GM21390 (cell line): ENCODE measurements at regions not wholly inside any gene's neighbourhood (a gene's known extent, or its start where the extent isn't known, plus 50 kb on each side); places are given as distances from the start of the nearest gene placed in this dataset.

Experiments
- ATAC-seq: cut with Tn5 transposase; IDR thresholded peaks from one replicate; pipeline ENCODE4 v1.9.1; 2021; ENCODE audit not compliant: unreplicated experiment

GRCh38 chr20:40591119-40591518 lies 97.9 kb downstream of the MAFB start:
- no peak for ATAC-seq

- ATAC-seq: no peak
These were observed 99.5 kb downstream of the MAFB start for GRCh38 chr20:40589581-40589980.

GRCh38 chr20:40588891-40589290 lies 100.1 kb downstream of the MAFB start:
- ATAC-seq: no peak

- no peak for ATAC-seq
These were observed 102.0 kb downstream of the MAFB start for GRCh38 chr20:40587038-40587437.

GRCh38 chr20:40584130-40584809 lies 104.8 kb downstream of the MAFB start:
- ATAC-seq: no peak

GRCh38 chr20:40583636-40584035 lies 105.4 kb downstream of the MAFB start:
- ATAC-seq: no peak

- no peak for ATAC-seq
These were observed 105.8 kb downstream of the MAFB start for GRCh38 chr20:40583205-40583604.

- ATAC-seq: no peak
These were observed 106.5 kb downstream of the MAFB start for GRCh38 chr20:40582531-40582930.

GRCh38 chr20:40579701-40580100 lies 109.3 kb downstream of the MAFB start:
- ATAC-seq: no peak

- ATAC-seq: no peak
These were observed 110.1 kb downstream of the MAFB start for GRCh38 chr20:40578961-40579360.

GRCh38 chr20:40575851-40576250 lies 113.2 kb downstream of the MAFB start:
- no peak for ATAC-seq

- no peak for ATAC-seq
These were observed 116.8 kb downstream of the MAFB start for GRCh38 chr20:40572251-40572650.

GRCh38 chr20:40571639-40572038 lies 117.4 kb downstream of the MAFB start:
- no peak for ATAC-seq

GRCh38 chr20:40568200-40568599 lies 120.8 kb downstream of the MAFB start:
- ATAC-seq: no peak

GRCh38 chr20:40565682-40566040 lies 123.4 kb downstream of the MAFB start:
- no peak for ATAC-seq

GRCh38 chr20:40565001-40565681 lies 123.9 kb downstream of the MAFB start:
- ATAC-seq: no peak

- ATAC-seq: no peak
These were observed 125.6 kb downstream of the MAFB start for GRCh38 chr20:40563296-40563950.

GRCh38 chr20:40562031-40562430 lies 127.0 kb downstream of the MAFB start:
- ATAC-seq: no peak

GRCh38 chr20:40561187-40561586 lies 127.8 kb downstream of the MAFB start:
- no peak for ATAC-seq

- no peak for ATAC-seq
These were observed 130.8 kb downstream of the MAFB start for GRCh38 chr20:40558212-40558611.

- no peak for ATAC-seq
These were observed 137.9 kb downstream of the MAFB start for GRCh38 chr20:40551125-40551530.

GRCh38 chr20:40547483-40548091 lies 141.4 kb downstream of the MAFB start:
- ATAC-seq: no peak
